Mesenchymal stem cell (in vitro differentiated cells and primary cell): ENCODE measurements at regions not wholly inside any gene's neighbourhood (a gene's known extent, or its start where the extent isn't known, plus 50 kb on each side); places are given as distances from the start of the nearest gene placed in this dataset.
"Not testable (repeated sequence)": the region's sequence is repeated elsewhere in the genome, so short reads cannot be mapped to it uniquely, and the experiment has no call there.

Source experiments
- DNase-seq: peaks from one replicate; pipeline ENCODE4 v3.0.0-alpha.2; 2013
- H2AFZ ChIP-seq: one replicate; pipeline ENCODE4 v1.6.1; 2013; ENCODE audit warnings: low read depth, mild to moderate bottlenecking, control low read depth, inconsistent platforms, low read length, moderate library complexity
- H2AK5ac ChIP-seq: 2 replicates; pipeline ENCODE4 v1.6.1; 2013; ENCODE audit warnings: low read length, moderate library complexity, mild to moderate bottlenecking, inconsistent platforms; ENCODE audit not compliant: severe bottlenecking
- H2BK120ac ChIP-seq: one replicate; pipeline ENCODE4 v1.6.1; 2013; ENCODE audit warnings: low read depth, mild to moderate bottlenecking, inconsistent platforms, low read length, moderate library complexity
- H2BK12ac ChIP-seq, 2 experiments: one replicate each; pipeline ENCODE4 v1.6.1; 2013; ENCODE audit warnings: inconsistent platforms in 2 of 2, low read length in 2 of 2, mild to moderate bottlenecking in 2 of 2, moderate library complexity in 2 of 2, control low read depth in 1 of 2
- H2BK15ac ChIP-seq: one replicate; pipeline ENCODE4 v1.6.1; 2013; ENCODE audit warnings: mild to moderate bottlenecking, low read depth, inconsistent platforms; ENCODE audit not compliant: poor library complexity, severe bottlenecking
- H2BK5ac ChIP-seq: 2 replicates; pipeline ENCODE4 v1.6.1; 2013; ENCODE audit warnings: low read depth, mild to moderate bottlenecking, low read length, control low read depth, inconsistent platforms; ENCODE audit not compliant: poor library complexity, severe bottlenecking
- H3K14ac ChIP-seq, 2 experiments: one replicate each; pipeline ENCODE4 v1.6.1; 2013; ENCODE audit warnings: inconsistent platforms in 2 of 2, low read length in 2 of 2, control low read depth in 1 of 2, mild to moderate bottlenecking in 1 of 2, moderate library complexity in 1 of 2
- H3K18ac ChIP-seq, 2 experiments: one replicate each; pipeline ENCODE4 v1.6.1; 2013; ENCODE audit warnings: inconsistent platforms in 2 of 2, low read length in 2 of 2, control low read depth in 1 of 2, low read depth in 1 of 2, mild to moderate bottlenecking in 1 of 2
- H3K23ac ChIP-seq, 2 experiments: one replicate each; pipeline ENCODE4 v1.6.1; 2013; ENCODE audit warnings: inconsistent platforms in 2 of 2, low read length in 2 of 2, mild to moderate bottlenecking in 2 of 2, moderate library complexity in 2 of 2, control low read depth in 1 of 2
- H3K27ac ChIP-seq: 2 replicates; pipeline ENCODE4 v1.5.1; 2013; ENCODE audit warnings: mild to moderate bottlenecking, moderate library complexity, low read length, control low read depth, inconsistent platforms; ENCODE audit not compliant: poor library complexity, severe bottlenecking
- H3K27me3 ChIP-seq, 2 experiments: 2 replicates each; pipeline versions ENCODE4 v1.6.1 to v1.7.0; 2013; ENCODE audit warnings: low read length in 2 of 2, mild to moderate bottlenecking in 2 of 2, moderate library complexity in 2 of 2, control low read depth in 1 of 2, inconsistent platforms in 1 of 2; ENCODE audit not compliant: control insufficient read depth in 1 of 2, insufficient read depth in 1 of 2
- H3K36me3 ChIP-seq, 2 experiments: 2 replicates each; pipeline versions ENCODE4 v1.6.1 to v1.7.0; 2013; ENCODE audit warnings: low read length in 2 of 2, control low read depth in 1 of 2, inconsistent platforms in 1 of 2, low read depth in 1 of 2, mild to moderate bottlenecking in 1 of 2; ENCODE audit not compliant: insufficient read depth in 2 of 2, control insufficient read depth in 1 of 2
- H3K4ac ChIP-seq, 2 experiments: one replicate each; pipeline ENCODE4 v1.6.1; 2013; ENCODE audit warnings: inconsistent platforms in 2 of 2, low read length in 2 of 2, mild to moderate bottlenecking in 2 of 2, moderate library complexity in 2 of 2, control low read depth in 1 of 2, low read depth in 1 of 2
- H3K4me1 ChIP-seq: 2 replicates; pipeline ENCODE4 v1.6.1; 2013; ENCODE audit warnings: low read depth, low read length, control low read depth; ENCODE audit not compliant: control insufficient read depth, insufficient read depth
- H3K4me2 ChIP-seq: 2 replicates; pipeline ENCODE4 v1.6.1; 2013; ENCODE audit warnings: low read length, mild to moderate bottlenecking, inconsistent platforms; ENCODE audit not compliant: poor library complexity, severe bottlenecking
- H3K4me3 ChIP-seq, 2 experiments: 2 replicates each; pipeline versions ENCODE4 v1.5.1 to v1.7.0; 2013; ENCODE audit warnings: low read length in 2 of 2, mild to moderate bottlenecking in 2 of 2, control low read depth in 1 of 2, low read depth in 1 of 2; ENCODE audit not compliant: insufficient read depth in 1 of 2
- H3K79me1 ChIP-seq: replicated peaks from 2 replicates; pipeline ENCODE4 v1.6.1; 2013; ENCODE audit warnings: mild to moderate bottlenecking, control low read depth, low read length, inconsistent platforms; ENCODE audit not compliant: poor library complexity, severe bottlenecking
- H3K9ac ChIP-seq: 2 replicates; pipeline ENCODE4 v1.7.0; 2013; ENCODE audit warnings: mild to moderate bottlenecking, low read length, moderate library complexity
- H3K9me3 ChIP-seq: 2 replicates; pipeline ENCODE4 v1.7.0; 2013; ENCODE audit warnings: mild to moderate bottlenecking, low read length; ENCODE audit not compliant: control insufficient read depth
- H4K8ac ChIP-seq: one replicate; pipeline ENCODE4 v1.6.1; 2013; ENCODE audit warnings: inconsistent platforms, mild to moderate bottlenecking, low read length, moderate library complexity
- H4K91ac ChIP-seq: one replicate; pipeline ENCODE4 v1.6.1; 2013; ENCODE audit warnings: mild to moderate bottlenecking, low read length, inconsistent platforms
- WGBS: methylation state at CpG from one replicate; pipeline ENCODE4 v1.1.7; 2013; ENCODE audit warnings: mixed read lengths; 5-methylcytosine and 5-hydroxymethylcytosine counted together

GRCh38 chr1:118459871-118460270 is 274.8 kb upstream of the SPAG17 start:
- Histone ChIP-seq H3K9me3 (peaks cover 29% of the 10 kb centered on the region), H3K14ac (no peak overlapping the region), H2BK5ac (no peak overlapping the region), H2BK15ac (no peak overlapping the region), H3K27ac (no peak overlapping the region), H3K4me2 (no peak overlapping the region), H3K36me3 (no peaks in the 10 kb centered on the region), H2AFZ (no peak overlapping the region), H4K8ac (no peak overlapping the region), H3K27me3 (no peaks in the 10 kb centered on the region), H2BK12ac (no peak overlapping the region), H3K4ac (no peak overlapping the region), H3K18ac (no peak overlapping the region), H2AK5ac (no peak overlapping the region), H2BK120ac (no peak overlapping the region), H3K4me1 (no peaks in the 10 kb centered on the region), H3K4me3 (no peak overlapping the region), H3K9ac (no peak overlapping the region), H4K91ac (no peak overlapping the region), H3K23ac (no peak overlapping the region), H3K79me1 (no peaks in the 10 kb centered on the region)
- DNase-seq = no peak

DNA sequence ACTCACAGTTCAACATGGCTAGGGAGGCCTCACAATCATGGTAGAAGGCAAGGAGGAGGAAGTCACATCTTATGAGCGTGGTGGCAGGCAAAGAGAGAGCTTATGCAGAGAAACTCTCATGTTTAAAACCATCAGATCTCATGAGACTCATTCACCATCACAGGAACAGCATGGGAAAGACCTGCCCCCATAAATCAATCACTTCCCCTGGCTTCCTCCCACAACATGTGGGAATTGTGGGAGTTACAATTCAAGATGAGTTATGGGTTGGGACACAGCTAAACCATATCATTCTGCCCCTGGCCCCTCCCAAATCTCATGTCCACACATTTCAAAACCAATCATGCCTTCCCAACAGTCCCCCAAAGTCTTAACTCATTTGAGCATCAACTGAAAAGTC is 268.8 kb upstream of the SPAG17 start:
- H3K9me3 ChIP-seq, H3K79me1 ChIP-seq, H4K8ac ChIP-seq, H3K4me1 ChIP-seq, H3K36me3 ChIP-seq, H3K4me3 ChIP-seq, H3K23ac ChIP-seq, H3K4ac ChIP-seq, H2BK12ac ChIP-seq, H2BK15ac ChIP-seq, H3K9ac ChIP-seq, H2BK5ac ChIP-seq, H3K27me3 ChIP-seq, H2BK120ac ChIP-seq, H3K14ac ChIP-seq, H4K91ac ChIP-seq, DNase-seq, H3K18ac ChIP-seq, H2AK5ac ChIP-seq, H2AFZ ChIP-seq, H3K4me2 ChIP-seq, H3K27ac ChIP-seq: not testable (repeated sequence)
- 25% methylated on average over 1 of the region's 1 CpG for WGBS

DNA sequence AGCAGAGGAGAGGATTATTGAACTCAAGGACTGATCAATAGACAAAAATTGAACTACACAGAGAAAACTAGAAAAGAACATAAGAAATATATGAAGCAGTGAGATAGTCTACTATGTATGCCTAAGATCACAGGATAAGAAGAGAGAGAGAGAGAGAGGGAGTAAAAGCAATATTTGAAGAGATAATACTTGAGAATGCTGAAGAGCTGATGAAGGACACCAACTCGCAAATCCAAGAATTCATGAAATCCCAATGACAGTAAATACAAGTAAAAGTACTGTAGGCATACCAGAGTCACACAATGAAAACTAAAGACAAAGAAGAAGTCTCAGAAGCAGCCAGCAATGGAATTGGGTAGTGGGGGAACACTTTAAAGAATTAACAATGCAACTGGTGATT is 260.1 kb upstream of the SPAG17 start:
- Histone ChIP-seq H4K91ac (no peak overlapping the region), H3K27ac (no peak overlapping the region), H3K36me3 (no peaks in the 10 kb centered on the region), H2BK5ac (no peak overlapping the region), H2AK5ac (no peak overlapping the region), H2BK12ac (no peak overlapping the region), H3K79me1 (no peaks in the 10 kb centered on the region), H4K8ac (no peak overlapping the region), H3K23ac (no peak overlapping the region), H3K4me3 (no peak overlapping the region), H2BK15ac (no peak overlapping the region), H3K4me2 (no peak overlapping the region), H3K4ac (no peak overlapping the region), H3K9ac (no peak overlapping the region), H3K4me1 (no peaks in the 10 kb centered on the region), H2AFZ (no peak overlapping the region), H2BK120ac (no peak overlapping the region), H3K14ac (no peak overlapping the region), H3K27me3 (no peaks in the 10 kb centered on the region), H3K18ac (no peak overlapping the region), H3K9me3 (no peaks in the 10 kb centered on the region)
- DNase-seq = no peak
- no CpG with 5 or more reads among the region's 1 CpG for whole genome bisulfite sequencing

DNA sequence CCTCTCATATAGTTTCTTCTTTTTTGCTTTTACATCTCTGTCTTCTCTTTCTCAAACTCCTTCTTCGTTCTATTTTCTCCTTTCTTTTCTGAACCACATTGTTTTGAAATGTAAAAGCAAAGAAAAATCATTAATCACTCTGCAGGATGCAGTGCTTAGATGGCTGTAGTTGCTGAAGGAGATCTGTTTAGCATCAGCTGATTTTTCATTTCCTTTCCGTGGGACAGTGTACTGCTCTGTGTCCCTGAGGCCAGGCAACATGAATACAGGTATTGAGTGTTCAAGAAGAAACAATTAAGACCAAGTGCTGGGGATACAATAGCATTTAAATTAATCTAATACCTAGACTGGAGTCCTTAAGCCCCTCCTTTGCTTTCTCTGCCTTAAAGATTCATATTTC is 257.2 kb upstream of the SPAG17 start:
- Histone ChIP-seq H2BK12ac (no peak overlapping the region), H3K14ac (no peak overlapping the region), H3K18ac (no peak overlapping the region), H3K27me3 (no peaks in the 10 kb centered on the region), H4K91ac (no peak overlapping the region), H3K9ac (no peak overlapping the region), H3K23ac (no peak overlapping the region), H3K4me3 (no peak overlapping the region), H2BK15ac (no peak overlapping the region), H3K4ac (no peak overlapping the region), H2BK120ac (no peak overlapping the region), H3K36me3 (no peaks in the 10 kb centered on the region), H4K8ac (no peak overlapping the region), H3K4me2 (no peak overlapping the region), H2AFZ (no peak overlapping the region), H3K27ac (no peak overlapping the region), H2AK5ac (no peak overlapping the region), H3K79me1 (no peaks in the 10 kb centered on the region), H3K4me1 (no peaks in the 10 kb centered on the region), H2BK5ac (no peak overlapping the region), H3K9me3 (no peaks in the 10 kb centered on the region)
- no peak for DNase-seq
- 0% methylated on average over 1 of the region's 2 CpGs for WGBS
